WI38 (cell line): ENCODE measurements at regions not wholly inside any gene's neighbourhood (a gene's known extent, or its start where the extent isn't known, plus 50 kb on each side); places are given as distances from the start of the nearest gene placed in this dataset.

Source experiments
- H3K4me3 ChIP-seq: 2 replicates; pipeline ENCODE4 v1.5.1; 2011; ENCODE audit warnings: low read depth, mild to moderate bottlenecking, control low read depth, low read length
- CTCF ChIP-seq: IDR thresholded peaks from 2 replicates; pipeline ENCODE4 v1.5.1; 2012; ENCODE audit warnings: low read depth, mild to moderate bottlenecking, control low read depth, low read length

GRCh38 chr14:71616013-71616412 lies 316.2 kb upstream of the RGS6 start:
- no peak for TF ChIP-seq CTCF
- no peak overlapping the region for H3K4me3 ChIP-seq

GRCh38 chr14:71618047-71618446 lies 314.2 kb upstream of the RGS6 start:
- H3K4me3 ChIP-seq = no peak overlapping the region
- no peak for TF ChIP-seq CTCF

- TF ChIP-seq CTCF = no peak
- no peak overlapping the region for H3K4me3 ChIP-seq
Observed at GRCh38 chr14:71618716-71619115, 313.5 kb upstream of the RGS6 start.

- no peak overlapping the region for H3K4me3 ChIP-seq
Observed at GRCh38 chr14:71619472-71619871, 312.8 kb upstream of the RGS6 start.

GRCh38 chr14:71620401-71620800 lies 311.8 kb upstream of the RGS6 start:
- TF ChIP-seq CTCF = no peak
- no peak overlapping the region for H3K4me3 ChIP-seq

More at GRCh38 chr14:71619472-71619871, 312.8 kb upstream of the RGS6 start:
- no peak for TF ChIP-seq CTCF

GRCh38 chr14:71621276-71621675 lies 311.0 kb upstream of the RGS6 start:
- no peak for TF ChIP-seq CTCF
- no peak overlapping the region for H3K4me3 ChIP-seq

GRCh38 chr14:71621980-71622605 lies 310.1 kb upstream of the RGS6 start:
- H3K4me3 ChIP-seq = no peak overlapping the region
- TF ChIP-seq CTCF = no peak
